Ascending aorta (tissue), 2 donors: ENCODE measurements at regions not wholly inside any gene's neighbourhood (a gene's known extent, or its start where the extent isn't known, plus 50 kb on each side); places are given as distances from the start of the nearest gene placed in this dataset.
A peak's percentile ranks its signal among the peaks of the same experiment; 100 is the strongest.

Source experiments
- DNase-seq, 2 donors: peaks; one replicate each; pipeline ENCODE4 v3.0.0-alpha.2; 2019; ENCODE audit warnings: low spot score in 2 of 2
- H3K27ac ChIP-seq, 2 donors: fragments of 200-600 bp; sonication (generic); one replicate each; pipeline ENCODE4 v1.5.1; 2016 to 2017; ENCODE audit warnings: mild to moderate bottlenecking in 1 of 2
- H3K27me3 ChIP-seq: fragments of 200-600 bp; sonication (generic); one replicate; pipeline ENCODE4 v1.5.1; 2017
- H3K36me3 ChIP-seq, 2 donors: fragments of 200-600 bp; sonication (generic); one replicate each; pipeline ENCODE4 v1.5.1; 2016
- H3K4me1 ChIP-seq, 2 donors: fragments of 200-600 bp; sonication (generic); one replicate each; pipeline ENCODE4 v1.5.1; 2016 to 2017; ENCODE audit warnings: mild to moderate bottlenecking in 1 of 2
- H3K4me3 ChIP-seq, 2 donors: fragments of 200-600 bp; sonication (generic); one replicate each; pipeline ENCODE4 v1.5.1; 2016 to 2017; ENCODE audit warnings: mild to moderate bottlenecking in 1 of 2
- H3K9me3 ChIP-seq, 2 donors: fragments of 200-600 bp; sonication (generic); one replicate each; pipeline ENCODE4 v1.5.1; 2016
- CTCF ChIP-seq, 3 experiments: fragments of 200-600 bp in 2 of 3; fragments of 450-650 bp in 1 of 3; sonication (generic) in 2 of 3; IDR thresholded peaks; one replicate each; pipeline ENCODE4 v1.5.1; 2016 to 2019; ENCODE audit warnings: antibody characterized with exemption in 3 of 3, mild to moderate bottlenecking in 1 of 3, moderate library complexity in 1 of 3
- intact Hi-C: fragments of 100-400 bp; cut with DNase I; formaldehyde crosslinking; loops from one replicate; pipeline ENCODE4 v1.15.1; 2023

GRCh38 chr6:43861212-43861894, 91.3 kb downstream of the VEGFA start:
- intact Hi-C loops = no loop called here
- no peaks in the 10 kb centered on the region for H3K36me3 ChIP-seq

GRCh38 chr6:43860285-43860684, 90.3 kb downstream of the VEGFA start:
- Histone ChIP-seq H3K9me3 (no peaks in the 10 kb centered on the region), H3K4me1 (no peaks in the 10 kb centered on the region), H3K27ac (no peak overlapping the region), H3K4me3 (no peak overlapping the region), H3K36me3 (no peaks in the 10 kb centered on the region), H3K27me3 (no peaks in the 10 kb centered on the region)
- intact Hi-C loops = no loop called here
- DNase-seq = no peak
- TF ChIP-seq CTCF (IDR thresholded peaks at IDR 0.05) = no peak

More at GRCh38 chr6:43861212-43861894, 91.3 kb downstream of the VEGFA start:
- no peak overlapping the region for H3K4me3 ChIP-seq
- no peaks in the 10 kb centered on the region for H3K9me3 ChIP-seq
- H3K27ac ChIP-seq = no peak overlapping the region
- no peaks in the 10 kb centered on the region for H3K4me1 ChIP-seq
- TF ChIP-seq CTCF (IDR thresholded peaks at IDR 0.05) = no peak
- no peaks in the 10 kb centered on the region for H3K27me3 ChIP-seq
- no peak for DNase-seq

- no peak for DNase-seq
- no peaks in the 10 kb centered on the region for H3K36me3 ChIP-seq
- no peak overlapping the region for H3K4me3 ChIP-seq
- TF ChIP-seq CTCF (IDR thresholded peaks at IDR 0.05) = no peak
- no peaks in the 10 kb centered on the region for H3K4me1 ChIP-seq
- no peaks in the 10 kb centered on the region for H3K27me3 ChIP-seq
- intact Hi-C loops = no loop called here
- no peaks in the 10 kb centered on the region for H3K9me3 ChIP-seq
- no peak overlapping the region for H3K27ac ChIP-seq
These were observed 89.2 kb downstream of the VEGFA start for GRCh38 chr6:43859213-43859612.

- Histone ChIP-seq H3K4me3 (no peak overlapping the region), H3K36me3 (no peaks in the 10 kb centered on the region), H3K4me1 (no peaks in the 10 kb centered on the region), H3K27ac (no peak overlapping the region), H3K27me3 (no peaks in the 10 kb centered on the region), H3K9me3 (no peaks in the 10 kb centered on the region)
- DNase-seq = no peak
- intact Hi-C loops = no loop called here
- no peak for TF ChIP-seq CTCF (IDR thresholded peaks at IDR 0.05)
These were observed 88.4 kb downstream of the VEGFA start for GRCh38 chr6:43858161-43859153.

- Histone ChIP-seq H3K9me3 (no peaks in the 10 kb centered on the region), H3K27me3 (no peaks in the 10 kb centered on the region), H3K4me1 (no peaks in the 10 kb centered on the region), H3K27ac (no peak overlapping the region), H3K36me3 (no peaks in the 10 kb centered on the region), H3K4me3 (no peak overlapping the region)
- peak in 1 of 3 experiments; percentile 35 for TF ChIP-seq CTCF (IDR thresholded peaks at IDR 0.05)
- intact Hi-C loops = no loop called here
- no peak for DNase-seq
These were observed 86.2 kb downstream of the VEGFA start for GRCh38 chr6:43856005-43856765.
